ENCODE measurements at regions not wholly inside any gene's neighbourhood (a gene's known extent, or its start where the extent isn't known, plus 50 kb on each side); places are given as distances from the start of the nearest gene placed in this dataset.
A peak's percentile ranks its signal among the peaks of the same experiment; 100 is the strongest.
"Not testable (repeated sequence)": the region's sequence is repeated elsewhere in the genome, so short reads cannot be mapped to it uniquely, and the experiment has no call there.

DNA sequence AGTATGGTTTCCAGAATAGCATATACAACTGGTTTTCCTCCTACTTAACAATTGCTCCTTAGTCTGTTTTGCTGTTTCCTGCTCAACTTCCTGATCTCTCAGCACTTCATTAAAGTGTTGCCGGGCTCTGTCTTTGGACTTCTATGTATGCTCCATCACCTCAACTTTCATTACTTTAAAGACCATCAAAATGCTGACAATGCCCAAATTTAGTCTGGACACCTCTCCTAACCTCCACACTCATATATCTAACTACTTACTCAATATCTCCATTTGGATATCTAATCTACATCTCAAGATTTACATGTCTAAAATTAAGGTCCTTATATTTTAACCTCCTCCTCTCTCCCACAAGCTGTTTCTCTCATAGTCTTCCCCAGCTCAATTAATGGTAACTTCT lies 54.4 kb upstream of the LGR5 start:
- BruUV-seq (replicated peaks) = no TSS peak
- DNase-seq = no peak
- CTCF ChIA-PET = no interaction called here
- TF ChIP-seq, protein P1, sequence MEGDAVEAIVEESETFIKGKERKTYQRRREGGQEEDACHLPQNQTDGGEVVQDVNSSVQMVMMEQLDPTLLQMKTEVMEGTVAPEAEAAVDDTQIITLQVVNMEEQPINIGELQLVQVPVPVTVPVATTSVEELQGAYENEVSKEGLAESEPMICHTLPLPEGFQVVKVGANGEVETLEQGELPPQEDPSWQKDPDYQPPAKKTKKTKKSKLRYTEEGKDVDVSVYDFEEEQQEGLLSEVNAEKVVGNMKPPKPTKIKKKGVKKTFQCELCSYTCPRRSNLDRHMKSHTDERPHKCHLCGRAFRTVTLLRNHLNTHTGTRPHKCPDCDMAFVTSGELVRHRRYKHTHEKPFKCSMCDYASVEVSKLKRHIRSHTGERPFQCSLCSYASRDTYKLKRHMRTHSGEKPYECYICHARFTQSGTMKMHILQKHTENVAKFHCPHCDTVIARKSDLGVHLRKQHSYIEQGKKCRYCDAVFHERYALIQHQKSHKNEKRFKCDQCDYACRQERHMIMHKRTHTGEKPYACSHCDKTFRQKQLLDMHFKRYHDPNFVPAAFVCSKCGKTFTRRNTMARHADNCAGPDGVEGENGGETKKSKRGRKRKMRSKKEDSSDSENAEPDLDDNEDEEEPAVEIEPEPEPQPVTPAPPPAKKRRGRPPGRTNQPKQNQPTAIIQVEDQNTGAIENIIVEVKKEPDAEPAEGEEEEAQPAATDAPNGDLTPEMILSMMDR (IDR thresholded peaks at IDR 0.05; ENCODE audit: unreplicated experiment) = no peak
- Mint-ChIP-seq H3K4me1 (ENCODE audit: low read depth, unreplicated experiment) (no peaks in the 10 kb centered on the region), H3K9me3 (ENCODE audit: low read depth, unreplicated experiment) (peaks cover 5% of the 10 kb centered on the region), H3K27ac (ENCODE audit: unreplicated experiment) (no peak overlapping the region), H3K4me3 (ENCODE audit: low read depth, unreplicated experiment) (no peak overlapping the region), H3K36me3 (ENCODE audit: insufficient read depth, unreplicated experiment) (no peaks in the 10 kb centered on the region), H3K27me3 (ENCODE audit: unreplicated experiment) (no peaks in the 10 kb centered on the region)
- intact Hi-C loops (cut with micrococcal nuclease; ENCODE audit: unreplicated experiment) = no loop called here

DNA sequence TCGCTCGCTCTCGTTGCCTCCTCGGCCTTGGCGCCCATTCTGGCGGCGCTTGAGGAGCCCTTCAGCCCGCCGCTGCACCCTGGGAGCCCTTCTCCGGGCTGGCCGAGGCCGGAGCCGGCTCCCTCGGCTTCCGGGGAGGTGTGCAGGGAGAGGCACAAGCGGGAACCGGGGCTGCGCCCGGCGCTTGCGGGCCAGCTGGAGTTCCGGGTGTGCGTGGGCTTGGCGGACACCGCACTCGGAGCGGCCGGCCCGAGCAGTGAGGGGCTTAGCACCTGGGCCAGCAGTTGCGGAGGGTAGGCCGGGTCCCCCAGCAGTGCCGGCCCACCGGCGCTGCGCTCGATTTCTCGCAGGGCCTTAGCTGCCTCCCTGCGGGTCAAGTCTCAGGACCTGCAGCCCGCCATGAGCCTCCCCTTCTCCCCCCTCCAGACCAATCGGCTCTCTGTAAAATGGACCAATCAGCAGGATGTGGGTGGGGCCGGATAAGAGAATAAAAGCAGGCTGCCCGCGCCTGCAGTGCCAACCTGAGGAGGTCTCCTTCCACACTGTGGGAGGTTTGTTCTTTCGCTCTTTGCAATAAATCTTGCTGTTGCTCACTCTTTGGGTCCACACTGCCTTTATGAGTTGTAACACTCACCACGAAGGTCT lies 62.8 kb upstream of the LGR5 start:
- intact Hi-C loops (cut with micrococcal nuclease; ENCODE audit: unreplicated experiment) = loop anchor here (10.0 kb wide), 1 partner anchor 362 kb away; no protein-coding TSS in a partner anchor
- H3K4me3 Mint-ChIP-seq (ENCODE audit: low read depth, unreplicated experiment); BruUV-seq (replicated peaks); H3K27ac Mint-ChIP-seq (ENCODE audit: unreplicated experiment); H3K36me3 Mint-ChIP-seq (ENCODE audit: insufficient read depth, unreplicated experiment); CTCF ChIA-PET; H3K9me3 Mint-ChIP-seq (ENCODE audit: low read depth, unreplicated experiment); H3K27me3 Mint-ChIP-seq (ENCODE audit: unreplicated experiment); H3K4me1 Mint-ChIP-seq (ENCODE audit: low read depth, unreplicated experiment); DNase-seq: not testable (repeated sequence)

DNA sequence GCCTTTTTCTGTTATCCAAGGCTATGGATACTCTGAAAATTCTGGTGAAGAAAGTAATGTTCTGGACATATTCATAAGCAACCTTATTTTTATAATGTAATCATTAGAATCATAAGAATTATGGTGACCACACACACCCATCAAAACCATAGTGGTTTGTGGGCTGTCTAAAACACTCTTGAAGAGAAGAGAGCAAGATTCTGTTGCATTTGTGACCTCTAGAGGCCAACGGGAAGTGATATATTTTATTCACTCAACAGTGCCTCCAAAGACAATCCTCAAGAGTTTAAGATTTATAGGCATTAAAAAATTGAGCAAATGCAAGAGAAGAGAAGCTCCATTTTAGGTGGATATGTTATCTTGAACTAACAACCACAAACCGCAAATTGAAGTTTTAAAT lies 68.5 kb upstream of the LGR5 start:
- Mint-ChIP-seq H3K36me3 (ENCODE audit: insufficient read depth, unreplicated experiment) (no peaks in the 10 kb centered on the region), H3K9me3 (ENCODE audit: low read depth, unreplicated experiment) (no peaks in the 10 kb centered on the region), H3K27ac (ENCODE audit: unreplicated experiment) (no peak overlapping the region), H3K4me1 (ENCODE audit: low read depth, unreplicated experiment) (no peaks in the 10 kb centered on the region), H3K4me3 (ENCODE audit: low read depth, unreplicated experiment) (no peak overlapping the region), H3K27me3 (ENCODE audit: unreplicated experiment) (no peaks in the 10 kb centered on the region)
- TF ChIP-seq, protein P1 (IDR thresholded peaks at IDR 0.05; ENCODE audit: unreplicated experiment) = peak; percentile 16
- DNase-seq = peak; percentile 6
- CTCF ChIA-PET = interaction anchor here (2.6 kb wide), 1 partner anchor 22 kb away, joined by 8 read pairs; no protein-coding TSS in a partner anchor
- intact Hi-C loops (cut with micrococcal nuclease; ENCODE audit: unreplicated experiment) = loop anchor here (1.0 to 10.0 kb wide), 3 partner anchors 154 to 356 kb away; no protein-coding TSS in a partner anchor
- BruUV-seq (replicated peaks) = no TSS peak

DNA sequence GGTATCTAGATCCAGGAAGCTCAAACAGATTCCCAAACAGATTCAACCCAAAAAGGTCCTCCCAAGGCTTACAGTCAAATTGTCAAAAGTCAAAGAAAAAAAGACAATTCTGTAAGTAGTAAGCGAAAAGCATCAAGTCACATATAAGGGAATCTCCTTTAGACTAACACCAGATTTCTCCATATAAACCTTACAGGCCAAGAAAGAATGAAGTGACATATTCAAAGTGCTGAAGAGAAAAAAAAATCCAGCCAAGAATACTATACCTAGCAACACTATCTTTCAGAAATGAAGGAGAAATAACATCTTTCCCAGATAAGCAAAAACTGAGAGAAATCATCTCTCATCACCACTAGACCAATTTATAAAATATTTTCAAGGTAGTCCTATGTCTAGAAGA lies 79.6 kb upstream of the LGR5 start:
- peaks cover 10% of the 10 kb centered on the region for H3K9me3 Mint-ChIP-seq (ENCODE audit: low read depth, unreplicated experiment)
- BruUV-seq (replicated peaks) = no TSS peak
- H3K36me3 Mint-ChIP-seq (ENCODE audit: insufficient read depth, unreplicated experiment) = no peaks in the 10 kb centered on the region
- no peaks in the 10 kb centered on the region for H3K4me1 Mint-ChIP-seq (ENCODE audit: low read depth, unreplicated experiment)
- no peak overlapping the region for H3K27ac Mint-ChIP-seq (ENCODE audit: unreplicated experiment)
- intact Hi-C loops (cut with micrococcal nuclease; ENCODE audit: unreplicated experiment) = no loop called here
- H3K4me3 Mint-ChIP-seq (ENCODE audit: low read depth, unreplicated experiment) = no peak overlapping the region
- DNase-seq = no peak
- TF ChIP-seq, protein P1 (IDR thresholded peaks at IDR 0.05; ENCODE audit: unreplicated experiment) = no peak
- CTCF ChIA-PET = no interaction called here
- no peaks in the 10 kb centered on the region for H3K27me3 Mint-ChIP-seq (ENCODE audit: unreplicated experiment)

DNA sequence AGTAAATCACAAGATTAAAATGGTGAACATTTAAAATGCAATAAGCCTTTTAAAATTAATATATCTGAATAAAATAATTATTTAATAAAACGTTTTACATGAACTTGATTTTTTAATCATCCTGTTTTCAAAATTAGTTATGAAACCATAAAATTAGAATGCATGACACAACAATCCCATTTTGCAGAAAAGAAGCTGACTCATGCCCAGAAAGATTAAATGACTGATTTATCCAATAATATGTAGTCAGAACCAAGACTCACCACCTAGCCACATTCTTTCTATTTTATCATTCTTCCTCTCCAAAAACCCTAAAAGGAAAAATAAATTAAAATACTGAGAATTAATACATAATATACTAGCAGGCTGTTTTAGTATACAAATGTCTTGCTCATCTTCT lies 83.0 kb upstream of the LGR5 start:
- TF ChIP-seq, protein P1 (IDR thresholded peaks at IDR 0.05; ENCODE audit: unreplicated experiment) = no peak
- intact Hi-C loops (cut with micrococcal nuclease; ENCODE audit: unreplicated experiment) = no loop called here
- no peak for DNase-seq
- Mint-ChIP-seq H3K4me3 (ENCODE audit: low read depth, unreplicated experiment) (no peak overlapping the region), H3K27ac (ENCODE audit: unreplicated experiment) (no peak overlapping the region), H3K27me3 (ENCODE audit: unreplicated experiment) (no peaks in the 10 kb centered on the region), H3K4me1 (ENCODE audit: low read depth, unreplicated experiment) (no peaks in the 10 kb centered on the region), H3K36me3 (ENCODE audit: insufficient read depth, unreplicated experiment) (no peaks in the 10 kb centered on the region), H3K9me3 (ENCODE audit: low read depth, unreplicated experiment) (peaks cover 10% of the 10 kb centered on the region)
- CTCF ChIA-PET = no interaction called here
- BruUV-seq (replicated peaks) = no TSS peak

All from Calu3 (cell line).